ENCODE measurements at regions not wholly inside any gene's neighbourhood (a gene's known extent, or its start where the extent isn't known, plus 50 kb on each side); places are given as distances from the start of the nearest gene placed in this dataset.

DNA sequence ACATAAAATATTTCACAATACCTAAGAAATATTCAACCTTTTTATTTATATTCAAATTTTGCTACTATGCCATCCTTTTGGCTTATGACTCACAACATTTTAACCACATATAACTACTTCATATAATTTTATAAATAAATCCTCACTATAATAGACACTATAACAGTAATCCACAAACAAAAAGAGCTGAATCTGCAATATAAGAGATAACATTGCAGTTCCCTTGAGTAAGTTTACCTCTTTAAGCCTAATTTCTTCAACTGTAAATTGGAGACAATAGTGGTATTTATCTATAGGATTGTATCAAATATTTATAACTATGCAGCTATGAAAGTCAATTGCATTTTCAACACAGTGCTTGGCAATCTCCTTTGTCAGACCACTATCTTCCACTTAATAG, 1084.5 kb downstream of the NR2F1-AS1 start:
- TF ChIP-seq, protein P1, sequence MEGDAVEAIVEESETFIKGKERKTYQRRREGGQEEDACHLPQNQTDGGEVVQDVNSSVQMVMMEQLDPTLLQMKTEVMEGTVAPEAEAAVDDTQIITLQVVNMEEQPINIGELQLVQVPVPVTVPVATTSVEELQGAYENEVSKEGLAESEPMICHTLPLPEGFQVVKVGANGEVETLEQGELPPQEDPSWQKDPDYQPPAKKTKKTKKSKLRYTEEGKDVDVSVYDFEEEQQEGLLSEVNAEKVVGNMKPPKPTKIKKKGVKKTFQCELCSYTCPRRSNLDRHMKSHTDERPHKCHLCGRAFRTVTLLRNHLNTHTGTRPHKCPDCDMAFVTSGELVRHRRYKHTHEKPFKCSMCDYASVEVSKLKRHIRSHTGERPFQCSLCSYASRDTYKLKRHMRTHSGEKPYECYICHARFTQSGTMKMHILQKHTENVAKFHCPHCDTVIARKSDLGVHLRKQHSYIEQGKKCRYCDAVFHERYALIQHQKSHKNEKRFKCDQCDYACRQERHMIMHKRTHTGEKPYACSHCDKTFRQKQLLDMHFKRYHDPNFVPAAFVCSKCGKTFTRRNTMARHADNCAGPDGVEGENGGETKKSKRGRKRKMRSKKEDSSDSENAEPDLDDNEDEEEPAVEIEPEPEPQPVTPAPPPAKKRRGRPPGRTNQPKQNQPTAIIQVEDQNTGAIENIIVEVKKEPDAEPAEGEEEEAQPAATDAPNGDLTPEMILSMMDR (conservative IDR thresholded peaks at IDR 0.05; ENCODE audit: low read depth in 2 of 2), result no peak
- TF ChIP-seq POLR2AphosphoS5 (IDR thresholded peaks at IDR 0.05; ENCODE audit: low read depth) (no peak), EZH2 (IDR thresholded peaks at IDR 0.05; ENCODE audit: low read depth, unreplicated experiment) (no peak), ZNF114 (CRISPR knock-in tag; IDR thresholded peaks at IDR 0.05) (no peak), STAT1 (IDR thresholded peaks at IDR 0.05; ENCODE audit: unreplicated experiment) (no peak), CREB1 (CRISPR knock-in tag; IDR thresholded peaks at IDR 0.05; ENCODE audit: low read depth) (no peak), NANOG (IDR thresholded peaks at IDR 0.05; ENCODE audit: borderline replicate concordance) (no peak), JUNB (IDR thresholded peaks at IDR 0.05; ENCODE audit: unreplicated experiment) (no peak), EZH2phosphoT487 (IDR thresholded peaks at IDR 0.05; ENCODE audit: unreplicated experiment) (no peak), ZNF331 (CRISPR knock-in tag; IDR thresholded peaks at IDR 0.05; ENCODE audit: low read depth) (no peak)
- TF ChIP-seq, protein P2, sequence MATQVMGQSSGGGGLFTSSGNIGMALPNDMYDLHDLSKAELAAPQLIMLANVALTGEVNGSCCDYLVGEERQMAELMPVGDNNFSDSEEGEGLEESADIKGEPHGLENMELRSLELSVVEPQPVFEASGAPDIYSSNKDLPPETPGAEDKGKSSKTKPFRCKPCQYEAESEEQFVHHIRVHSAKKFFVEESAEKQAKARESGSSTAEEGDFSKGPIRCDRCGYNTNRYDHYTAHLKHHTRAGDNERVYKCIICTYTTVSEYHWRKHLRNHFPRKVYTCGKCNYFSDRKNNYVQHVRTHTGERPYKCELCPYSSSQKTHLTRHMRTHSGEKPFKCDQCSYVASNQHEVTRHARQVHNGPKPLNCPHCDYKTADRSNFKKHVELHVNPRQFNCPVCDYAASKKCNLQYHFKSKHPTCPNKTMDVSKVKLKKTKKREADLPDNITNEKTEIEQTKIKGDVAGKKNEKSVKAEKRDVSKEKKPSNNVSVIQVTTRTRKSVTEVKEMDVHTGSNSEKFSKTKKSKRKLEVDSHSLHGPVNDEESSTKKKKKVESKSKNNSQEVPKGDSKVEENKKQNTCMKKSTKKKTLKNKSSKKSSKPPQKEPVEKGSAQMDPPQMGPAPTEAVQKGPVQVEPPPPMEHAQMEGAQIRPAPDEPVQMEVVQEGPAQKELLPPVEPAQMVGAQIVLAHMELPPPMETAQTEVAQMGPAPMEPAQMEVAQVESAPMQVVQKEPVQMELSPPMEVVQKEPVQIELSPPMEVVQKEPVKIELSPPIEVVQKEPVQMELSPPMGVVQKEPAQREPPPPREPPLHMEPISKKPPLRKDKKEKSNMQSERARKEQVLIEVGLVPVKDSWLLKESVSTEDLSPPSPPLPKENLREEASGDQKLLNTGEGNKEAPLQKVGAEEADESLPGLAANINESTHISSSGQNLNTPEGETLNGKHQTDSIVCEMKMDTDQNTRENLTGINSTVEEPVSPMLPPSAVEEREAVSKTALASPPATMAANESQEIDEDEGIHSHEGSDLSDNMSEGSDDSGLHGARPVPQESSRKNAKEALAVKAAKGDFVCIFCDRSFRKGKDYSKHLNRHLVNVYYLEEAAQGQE (IDR thresholded peaks at IDR 0.05; ENCODE audit: unreplicated experiment), result no peak
- TF ChIP-seq, protein P3, sequence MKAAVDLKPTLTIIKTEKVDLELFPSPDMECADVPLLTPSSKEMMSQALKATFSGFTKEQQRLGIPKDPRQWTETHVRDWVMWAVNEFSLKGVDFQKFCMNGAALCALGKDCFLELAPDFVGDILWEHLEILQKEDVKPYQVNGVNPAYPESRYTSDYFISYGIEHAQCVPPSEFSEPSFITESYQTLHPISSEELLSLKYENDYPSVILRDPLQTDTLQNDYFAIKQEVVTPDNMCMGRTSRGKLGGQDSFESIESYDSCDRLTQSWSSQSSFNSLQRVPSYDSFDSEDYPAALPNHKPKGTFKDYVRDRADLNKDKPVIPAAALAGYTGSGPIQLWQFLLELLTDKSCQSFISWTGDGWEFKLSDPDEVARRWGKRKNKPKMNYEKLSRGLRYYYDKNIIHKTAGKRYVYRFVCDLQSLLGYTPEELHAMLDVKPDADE (IDR thresholded peaks at IDR 0.05), result no peak
- TF ChIP-seq, protein P4, sequence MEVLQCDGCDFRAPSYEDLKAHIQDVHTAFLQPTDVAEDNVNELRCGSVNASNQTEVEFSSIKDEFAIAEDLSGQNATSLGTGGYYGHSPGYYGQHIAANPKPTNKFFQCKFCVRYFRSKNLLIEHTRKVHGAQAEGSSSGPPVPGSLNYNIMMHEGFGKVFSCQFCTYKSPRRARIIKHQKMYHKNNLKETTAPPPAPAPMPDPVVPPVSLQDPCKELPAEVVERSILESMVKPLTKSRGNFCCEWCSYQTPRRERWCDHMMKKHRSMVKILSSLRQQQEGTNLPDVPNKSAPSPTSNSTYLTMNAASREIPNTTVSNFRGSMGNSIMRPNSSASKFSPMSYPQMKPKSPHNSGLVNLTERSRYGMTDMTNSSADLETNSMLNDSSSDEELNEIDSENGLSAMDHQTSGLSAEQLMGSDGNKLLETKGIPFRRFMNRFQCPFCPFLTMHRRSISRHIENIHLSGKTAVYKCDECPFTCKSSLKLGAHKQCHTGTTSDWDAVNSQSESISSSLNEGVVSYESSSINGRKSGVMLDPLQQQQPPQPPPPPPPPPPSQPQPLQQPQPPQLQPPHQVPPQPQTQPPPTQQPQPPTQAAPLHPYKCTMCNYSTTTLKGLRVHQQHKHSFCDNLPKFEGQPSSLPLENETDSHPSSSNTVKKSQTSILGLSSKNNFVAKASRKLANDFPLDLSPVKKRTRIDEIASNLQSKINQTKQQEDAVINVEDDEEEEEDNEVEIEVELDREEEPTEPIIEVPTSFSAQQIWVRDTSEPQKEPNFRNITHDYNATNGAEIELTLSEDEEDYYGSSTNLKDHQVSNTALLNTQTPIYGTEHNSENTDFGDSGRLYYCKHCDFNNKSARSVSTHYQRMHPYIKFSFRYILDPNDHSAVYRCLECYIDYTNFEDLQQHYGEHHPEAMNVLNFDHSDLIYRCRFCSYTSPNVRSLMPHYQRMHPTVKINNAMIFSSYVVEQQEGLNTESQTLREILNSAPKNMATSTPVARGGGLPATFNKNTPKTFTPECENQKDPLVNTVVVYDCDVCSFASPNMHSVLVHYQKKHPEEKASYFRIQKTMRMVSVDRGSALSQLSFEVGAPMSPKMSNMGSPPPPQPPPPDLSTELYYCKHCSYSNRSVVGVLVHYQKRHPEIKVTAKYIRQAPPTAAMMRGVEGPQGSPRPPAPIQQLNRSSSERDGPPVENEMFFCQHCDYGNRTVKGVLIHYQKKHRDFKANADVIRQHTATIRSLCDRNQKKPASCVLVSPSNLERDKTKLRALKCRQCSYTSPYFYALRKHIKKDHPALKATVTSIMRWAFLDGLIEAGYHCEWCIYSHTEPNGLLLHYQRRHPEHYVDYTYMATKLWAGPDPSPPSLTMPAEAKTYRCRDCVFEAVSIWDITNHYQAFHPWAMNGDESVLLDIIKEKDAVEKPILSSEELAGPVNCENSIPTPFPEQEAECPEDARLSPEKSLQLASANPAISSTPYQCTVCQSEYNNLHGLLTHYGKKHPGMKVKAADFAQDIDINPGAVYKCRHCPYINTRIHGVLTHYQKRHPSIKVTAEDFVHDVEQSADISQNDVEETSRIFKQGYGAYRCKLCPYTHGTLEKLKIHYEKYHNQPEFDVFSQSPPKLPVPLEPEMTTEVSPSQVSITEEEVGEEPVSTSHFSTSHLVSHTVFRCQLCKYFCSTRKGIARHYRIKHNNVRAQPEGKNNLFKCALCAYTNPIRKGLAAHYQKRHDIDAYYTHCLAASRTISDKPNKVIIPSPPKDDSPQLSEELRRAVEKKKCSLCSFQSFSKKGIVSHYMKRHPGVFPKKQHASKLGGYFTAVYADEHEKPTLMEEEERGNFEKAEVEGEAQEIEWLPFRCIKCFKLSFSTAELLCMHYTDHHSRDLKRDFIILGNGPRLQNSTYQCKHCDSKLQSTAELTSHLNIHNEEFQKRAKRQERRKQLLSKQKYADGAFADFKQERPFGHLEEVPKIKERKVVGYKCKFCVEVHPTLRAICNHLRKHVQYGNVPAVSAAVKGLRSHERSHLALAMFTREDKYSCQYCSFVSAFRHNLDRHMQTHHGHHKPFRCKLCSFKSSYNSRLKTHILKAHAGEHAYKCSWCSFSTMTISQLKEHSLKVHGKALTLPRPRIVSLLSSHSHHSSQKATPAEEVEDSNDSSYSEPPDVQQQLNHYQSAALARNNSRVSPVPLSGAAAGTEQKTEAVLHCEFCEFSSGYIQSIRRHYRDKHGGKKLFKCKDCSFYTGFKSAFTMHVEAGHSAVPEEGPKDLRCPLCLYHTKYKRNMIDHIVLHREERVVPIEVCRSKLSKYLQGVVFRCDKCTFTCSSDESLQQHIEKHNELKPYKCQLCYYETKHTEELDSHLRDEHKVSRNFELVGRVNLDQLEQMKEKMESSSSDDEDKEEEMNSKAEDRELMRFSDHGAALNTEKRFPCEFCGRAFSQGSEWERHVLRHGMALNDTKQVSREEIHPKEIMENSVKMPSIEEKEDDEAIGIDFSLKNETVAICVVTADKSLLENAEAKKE (CRISPR knock-in tag; IDR thresholded peaks at IDR 0.05), result no peak

Data from GM23338 (cell line).